Nephron (organoid): ENCODE measurements at regions not wholly inside any gene's neighbourhood (a gene's known extent, or its start where the extent isn't known, plus 50 kb on each side); places are given as distances from the start of the nearest gene placed in this dataset.
"Not testable (repeated sequence)": the region's sequence is repeated elsewhere in the genome, so short reads cannot be mapped to it uniquely, and the experiment has no call there.

ENCODE experiments used
- H3K27ac Mint-ChIP-seq, 3 experiments: 2 replicates each; pipeline ENCODE4 v1.8.0; 2020; ENCODE audit warnings: mixed read lengths in 3 of 3, mild to moderate bottlenecking in 2 of 3, moderate library complexity in 1 of 3
- H3K27me3 Mint-ChIP-seq: 2 replicates; pipeline ENCODE4 v1.8.0; 2021; ENCODE audit warnings: low read depth, mild to moderate bottlenecking, moderate library complexity, mixed read lengths
- H3K36me3 Mint-ChIP-seq: 2 replicates; pipeline ENCODE4 v1.8.0; 2020; ENCODE audit warnings: low read depth, mixed read lengths
- H3K4me1 Mint-ChIP-seq: 2 replicates; pipeline ENCODE4 v1.8.0; 2020; ENCODE audit warnings: mixed read lengths
- H3K4me3 Mint-ChIP-seq, 3 experiments: 2 replicates each; pipeline ENCODE4 v1.8.0; 2020; ENCODE audit warnings: mild to moderate bottlenecking in 3 of 3, mixed read lengths in 3 of 3, moderate library complexity in 2 of 3
- H3K9me3 Mint-ChIP-seq: 2 replicates; pipeline ENCODE4 v1.8.0; 2020; ENCODE audit warnings: mixed read lengths
- CTCF ChIP-seq, 3 experiments: fragments of 200-600 bp; sonication (generic); IDR thresholded peaks; one replicate each; pipeline ENCODE4 v1.5.0; 2021; ENCODE audit warnings: antibody characterized with exemption in 3 of 3; ENCODE audit not compliant: unreplicated experiment in 3 of 3

- Mint-ChIP-seq H3K36me3 (no peaks in the 10 kb centered on the region), H3K4me1 (no peaks in the 10 kb centered on the region), H3K27me3 (peaks cover 26% of the 10 kb centered on the region), H3K9me3 (no peaks in the 10 kb centered on the region), H3K27ac (no peak overlapping the region), H3K4me3 (no peak overlapping the region)
- no peak for TF ChIP-seq CTCF (IDR thresholded peaks at IDR 0.05; ENCODE audit: unreplicated experiment in 3 of 3)
These were observed 709.3 kb upstream of the AUTS2 start for GRCh38 chr7:68888971-68889385.

- Mint-ChIP-seq H3K27ac (no peak overlapping the region), H3K4me3 (no peak overlapping the region), H3K27me3 (peaks cover 37% of the 10 kb centered on the region), H3K4me1 (no peaks in the 10 kb centered on the region), H3K9me3 (peaks cover 2% of the 10 kb centered on the region), H3K36me3 (no peaks in the 10 kb centered on the region)
- no peak for TF ChIP-seq CTCF (IDR thresholded peaks at IDR 0.05; ENCODE audit: unreplicated experiment in 3 of 3)
These were observed 706.0 kb upstream of the AUTS2 start for GRCh38 chr7:68892236-68892635.

GRCh38 chr7:68893411-68893810 is 704.9 kb upstream of the AUTS2 start:
- H3K27me3 Mint-ChIP-seq: peaks cover 39% of the 10 kb centered on the region
- H3K9me3 Mint-ChIP-seq: peaks cover 2% of the 10 kb centered on the region
- H3K27ac Mint-ChIP-seq: no peak overlapping the region
- no peak for TF ChIP-seq CTCF (IDR thresholded peaks at IDR 0.05; ENCODE audit: unreplicated experiment in 3 of 3)
- H3K36me3 Mint-ChIP-seq: no peaks in the 10 kb centered on the region
- H3K4me1 Mint-ChIP-seq: no peaks in the 10 kb centered on the region
- no peak overlapping the region for H3K4me3 Mint-ChIP-seq

GRCh38 chr7:68899156-68899555 is 699.1 kb upstream of the AUTS2 start:
- not testable (repeated sequence) for H3K27ac Mint-ChIP-seq, H3K36me3 Mint-ChIP-seq, H3K4me1 Mint-ChIP-seq, H3K4me3 Mint-ChIP-seq
- peaks cover 14% of the 10 kb centered on the region for H3K27me3 Mint-ChIP-seq
- H3K9me3 Mint-ChIP-seq: peaks cover 13% of the 10 kb centered on the region

GRCh38 chr7:68900096-68900495 is 698.2 kb upstream of the AUTS2 start:
- TF ChIP-seq CTCF (IDR thresholded peaks at IDR 0.05; ENCODE audit: unreplicated experiment in 3 of 3): no peak
- H3K9me3 Mint-ChIP-seq: peaks cover 14% of the 10 kb centered on the region
- H3K4me1 Mint-ChIP-seq: no peaks in the 10 kb centered on the region
- H3K27ac Mint-ChIP-seq: no peak overlapping the region
- no peaks in the 10 kb centered on the region for H3K36me3 Mint-ChIP-seq
- H3K27me3 Mint-ChIP-seq: peaks cover 10% of the 10 kb centered on the region
- H3K4me3 Mint-ChIP-seq: no peak overlapping the region

- H3K4me1 Mint-ChIP-seq: no peaks in the 10 kb centered on the region
- no peak for TF ChIP-seq CTCF (IDR thresholded peaks at IDR 0.05; ENCODE audit: unreplicated experiment in 3 of 3)
- peaks cover 8% of the 10 kb centered on the region for H3K27me3 Mint-ChIP-seq
- peaks cover 16% of the 10 kb centered on the region for H3K9me3 Mint-ChIP-seq
- no peak overlapping the region for H3K4me3 Mint-ChIP-seq
- H3K27ac Mint-ChIP-seq: no peak overlapping the region
- H3K36me3 Mint-ChIP-seq: no peaks in the 10 kb centered on the region
These were observed 693.6 kb upstream of the AUTS2 start for GRCh38 chr7:68904630-68905029.
